ENCODE measurements at regions not wholly inside any gene's neighbourhood (a gene's known extent, or its start where the extent isn't known, plus 50 kb on each side); places are given as distances from the start of the nearest gene placed in this dataset.

DNA sequence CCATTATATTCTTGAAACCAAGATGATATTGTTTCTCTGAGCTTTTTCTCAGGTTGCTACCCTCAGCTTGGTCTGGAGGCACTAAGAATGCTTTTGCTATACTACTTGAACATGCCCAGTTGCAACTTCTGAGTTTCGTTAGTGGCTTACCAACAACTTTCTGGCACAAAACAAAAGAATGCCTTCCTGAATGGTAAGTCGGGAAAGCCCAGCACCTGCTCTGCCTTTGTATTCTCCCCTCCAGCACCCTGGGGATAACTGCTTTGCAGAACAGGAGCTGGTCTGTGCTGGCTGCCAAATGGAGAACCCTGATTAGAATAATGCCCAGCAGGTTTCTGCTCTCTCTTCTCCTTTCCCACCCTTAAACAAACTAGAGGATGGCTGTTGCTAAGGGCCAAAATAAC, 149.3 kb downstream of the TGFB2 start:
- Histone ChIP-seq H3K4me3 (ENCODE audit: low read depth, low read length) (0 out of 2 replicates have a peak overlapping the region, but pooled peaks have one; percentile 25), H3K9ac (ENCODE audit: low read depth, low read length) (peak overlapping the region; percentile 58), H3K27ac (ENCODE audit: low read depth, low read length) (peak overlapping the region; percentile 94), H3K36me3 (ENCODE audit: control insufficient read depth, insufficient read depth, low read length) (no peaks in the 10 kb centered on the region), H3K27me3 (ENCODE audit: control insufficient read depth, insufficient read depth, low read length) (no peaks in the 10 kb centered on the region), H3K9me3 (ENCODE audit: control insufficient read depth, insufficient read depth, low read length) (no peaks in the 10 kb centered on the region), H3K4me1 (ENCODE audit: control insufficient read depth, insufficient read depth, low read length) (peaks cover 37% of the 10 kb centered on the region)

DNA sequence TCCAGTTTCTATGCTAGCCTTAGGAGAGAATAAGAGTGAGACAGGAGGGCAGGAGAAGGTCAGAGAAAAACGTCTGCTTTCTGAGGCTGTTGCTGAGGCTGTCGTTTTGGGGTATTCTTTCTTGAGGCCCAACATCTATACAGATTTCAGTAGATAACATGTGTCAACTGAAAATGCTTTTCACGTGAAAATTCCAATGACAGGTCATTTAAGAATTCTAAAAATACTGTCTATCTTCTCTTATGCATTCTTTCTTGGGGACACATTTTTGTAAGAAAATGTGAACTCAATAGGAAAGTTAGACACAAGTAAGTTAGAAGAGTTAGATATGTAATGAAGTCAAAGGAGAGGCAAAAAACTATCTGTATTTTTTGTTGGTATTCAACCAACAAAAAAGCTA, 150.8 kb downstream of the TGFB2 start:
- H3K4me1 ChIP-seq (ENCODE audit: control insufficient read depth, insufficient read depth, low read length) = peaks cover 29% of the 10 kb centered on the region

DNA sequence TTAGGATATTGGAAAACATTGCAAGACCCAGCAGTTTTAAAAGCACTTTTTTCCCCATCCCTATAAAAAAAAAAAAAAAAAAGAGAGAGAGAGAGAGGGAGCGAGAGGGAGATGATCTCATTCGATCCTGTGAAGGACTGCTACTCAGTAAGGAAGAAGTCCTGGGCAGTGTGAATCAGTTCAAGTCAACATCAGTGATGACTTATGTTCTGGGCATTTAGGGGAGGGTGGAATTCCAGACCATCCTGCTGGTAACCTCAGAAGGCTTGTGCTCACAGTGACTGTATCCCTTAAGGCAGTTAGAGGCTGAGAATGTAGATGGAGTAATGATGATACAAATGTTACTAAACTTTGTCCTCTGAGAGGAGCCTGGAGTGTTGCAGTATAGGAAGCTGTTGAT, 151.4 kb downstream of the TGFB2 start:
- no peak overlapping the region for H3K27ac ChIP-seq (ENCODE audit: low read depth, low read length)
- H3K9me3 ChIP-seq (ENCODE audit: control insufficient read depth, insufficient read depth, low read length) = no peaks in the 10 kb centered on the region
- H3K4me1 ChIP-seq (ENCODE audit: control insufficient read depth, insufficient read depth, low read length) = peaks cover 29% of the 10 kb centered on the region
- H3K27me3 ChIP-seq (ENCODE audit: control insufficient read depth, insufficient read depth, low read length) = no peaks in the 10 kb centered on the region
- no peak overlapping the region for H3K9ac ChIP-seq (ENCODE audit: low read depth, low read length)
- H3K4me3 ChIP-seq (ENCODE audit: low read depth, low read length) = no peak overlapping the region
- no peaks in the 10 kb centered on the region for H3K36me3 ChIP-seq (ENCODE audit: control insufficient read depth, insufficient read depth, low read length)

More for the DNA sequence above, 150.8 kb downstream of the TGFB2 start:
- no peaks in the 10 kb centered on the region for H3K9me3 ChIP-seq (ENCODE audit: control insufficient read depth, insufficient read depth, low read length)
- no peaks in the 10 kb centered on the region for H3K36me3 ChIP-seq (ENCODE audit: control insufficient read depth, insufficient read depth, low read length)
- no peak overlapping the region for H3K4me3 ChIP-seq (ENCODE audit: low read depth, low read length)
- H3K27me3 ChIP-seq (ENCODE audit: control insufficient read depth, insufficient read depth, low read length) = no peaks in the 10 kb centered on the region
- H3K9ac ChIP-seq (ENCODE audit: low read depth, low read length) = no peak overlapping the region
- no peak overlapping the region for H3K27ac ChIP-seq (ENCODE audit: low read depth, low read length)

DNA sequence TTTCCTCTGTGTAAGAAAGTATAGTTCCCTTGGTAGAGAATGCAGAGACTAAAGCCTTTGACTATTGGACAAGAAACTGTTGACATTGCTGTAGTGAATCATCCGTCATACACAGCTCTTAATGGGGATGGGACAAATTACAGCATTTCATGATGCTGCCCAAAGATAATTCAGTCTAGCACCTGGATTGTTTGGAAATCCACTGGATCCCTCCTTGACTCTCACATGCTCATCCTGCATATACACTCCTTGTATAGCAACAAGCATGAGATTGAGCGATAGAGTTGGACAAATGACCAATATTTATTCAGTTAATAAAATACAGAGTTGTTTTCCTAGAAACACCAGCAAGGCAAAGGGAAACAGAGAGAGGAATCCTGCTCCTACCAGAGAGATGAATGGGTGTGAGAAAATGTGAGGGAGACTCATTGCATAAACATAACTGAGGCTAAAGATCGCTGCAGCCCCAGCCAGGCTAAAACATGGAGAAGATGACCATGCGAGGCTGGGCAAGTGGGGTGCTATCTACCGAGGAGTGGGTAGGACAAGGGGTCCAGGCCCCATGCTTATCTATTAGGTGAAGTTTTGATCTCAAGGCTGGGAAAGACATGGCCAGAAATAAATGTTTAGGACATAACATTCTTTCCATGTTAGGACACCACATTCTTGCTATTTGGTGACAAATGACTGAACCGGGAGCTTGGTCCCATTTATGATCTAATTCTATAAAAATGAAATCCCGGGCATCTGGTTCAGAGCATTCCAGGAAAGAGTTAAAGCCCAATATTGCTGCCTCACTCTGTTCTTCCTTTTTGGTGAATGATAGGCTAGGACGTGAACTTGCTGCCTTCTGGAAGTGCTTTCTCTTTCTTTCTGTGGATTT, 153.2 kb downstream of the TGFB2 start:
- Histone ChIP-seq H3K4me3 (ENCODE audit: low read depth, low read length) (no peak overlapping the region), H3K9ac (ENCODE audit: low read depth, low read length) (no peak overlapping the region), H3K27me3 (ENCODE audit: control insufficient read depth, insufficient read depth, low read length) (no peaks in the 10 kb centered on the region), H3K9me3 (ENCODE audit: control insufficient read depth, insufficient read depth, low read length) (no peaks in the 10 kb centered on the region), H3K27ac (ENCODE audit: low read depth, low read length) (no peak overlapping the region), H3K4me1 (ENCODE audit: control insufficient read depth, insufficient read depth, low read length) (peaks cover 29% of the 10 kb centered on the region), H3K36me3 (ENCODE audit: control insufficient read depth, insufficient read depth, low read length) (no peaks in the 10 kb centered on the region)

DNA sequence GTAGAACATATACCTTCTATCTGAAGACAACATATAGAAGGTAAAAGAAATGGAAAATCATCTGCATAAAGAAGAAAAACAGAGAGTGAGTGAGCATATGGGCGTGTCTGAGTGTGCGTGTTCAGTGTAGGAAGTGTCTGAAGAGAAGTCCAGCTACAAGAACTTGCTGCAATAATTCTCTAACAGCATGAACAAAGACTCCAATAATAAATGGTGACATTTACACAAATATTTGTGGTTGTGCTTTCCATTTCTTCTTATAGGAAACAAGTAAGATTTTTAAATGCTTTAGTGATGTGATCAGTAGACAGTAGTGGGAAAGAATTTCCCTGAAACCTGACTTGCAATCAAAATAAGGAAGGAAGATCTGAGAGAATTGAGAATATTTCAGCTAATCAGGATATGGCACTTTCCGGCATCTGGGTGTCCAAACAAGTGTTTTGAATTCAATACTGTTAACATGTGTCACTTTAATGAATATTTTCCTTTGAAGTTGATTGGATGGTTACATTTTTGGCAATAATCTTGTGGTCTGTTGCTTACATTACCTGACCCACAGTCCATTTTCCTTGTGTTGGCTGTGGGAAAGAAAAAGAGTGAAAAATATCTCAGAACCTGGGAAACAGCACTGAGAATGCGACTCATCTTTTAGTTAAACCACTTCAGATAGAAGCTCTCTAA, 154.0 kb downstream of the TGFB2 start:
- Histone ChIP-seq H3K27ac (ENCODE audit: low read depth, low read length) (no peak overlapping the region), H3K9me3 (ENCODE audit: control insufficient read depth, insufficient read depth, low read length) (no peaks in the 10 kb centered on the region), H3K27me3 (ENCODE audit: control insufficient read depth, insufficient read depth, low read length) (no peaks in the 10 kb centered on the region), H3K4me1 (ENCODE audit: control insufficient read depth, insufficient read depth, low read length) (peaks cover 20% of the 10 kb centered on the region), H3K9ac (ENCODE audit: low read depth, low read length) (no peak overlapping the region), H3K36me3 (ENCODE audit: control insufficient read depth, insufficient read depth, low read length) (no peaks in the 10 kb centered on the region), H3K4me3 (ENCODE audit: low read depth, low read length) (no peak overlapping the region)

DNA sequence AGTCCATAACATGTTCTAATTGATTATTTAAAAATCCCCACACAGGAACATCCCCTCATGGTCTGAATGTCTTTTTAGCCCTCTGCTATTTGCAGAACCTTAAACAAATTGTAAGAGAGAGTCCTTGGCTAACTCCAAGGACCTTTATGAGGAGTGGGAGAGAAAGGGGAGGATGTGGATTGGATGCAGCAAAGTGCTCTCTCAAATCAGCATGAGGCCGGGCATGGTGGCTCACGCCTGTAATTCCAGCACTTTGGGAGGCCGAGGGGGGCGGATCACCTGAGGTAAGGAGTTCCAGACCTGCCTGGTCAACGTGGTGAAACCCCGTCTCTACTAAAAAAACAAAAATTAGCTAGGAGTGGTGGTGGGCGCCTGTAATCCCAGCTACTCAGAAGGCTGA, 154.8 kb downstream of the TGFB2 start:
- Histone ChIP-seq H3K9me3 (ENCODE audit: control insufficient read depth, insufficient read depth, low read length) (no peaks in the 10 kb centered on the region), H3K4me1 (ENCODE audit: control insufficient read depth, insufficient read depth, low read length) (peaks cover 14% of the 10 kb centered on the region), H3K9ac (ENCODE audit: low read depth, low read length) (no peak overlapping the region), H3K27me3 (ENCODE audit: control insufficient read depth, insufficient read depth, low read length) (no peaks in the 10 kb centered on the region), H3K4me3 (ENCODE audit: low read depth, low read length) (no peak overlapping the region), H3K36me3 (ENCODE audit: control insufficient read depth, insufficient read depth, low read length) (no peaks in the 10 kb centered on the region), H3K27ac (ENCODE audit: low read depth, low read length) (peak overlapping the region; percentile 34)

DNA sequence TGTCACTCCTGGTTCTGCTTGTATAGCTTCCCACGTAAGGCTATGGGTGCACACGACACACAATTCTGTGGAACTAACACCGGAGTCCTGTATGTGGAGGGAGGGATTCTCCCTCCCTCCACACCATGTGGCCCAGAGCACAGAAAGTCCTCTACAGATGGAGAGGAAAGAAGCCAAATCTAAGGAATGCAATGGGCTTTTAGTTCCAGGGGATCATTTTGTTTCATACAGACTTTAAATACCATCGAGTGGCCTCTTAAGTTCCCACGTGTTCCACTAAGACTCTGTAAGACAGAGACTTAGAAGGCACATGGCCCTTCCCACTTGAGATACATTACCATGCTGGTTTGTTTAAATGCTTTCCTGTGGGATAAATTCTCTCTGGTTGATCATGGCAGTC, 156.0 kb downstream of the TGFB2 start:
- no peaks in the 10 kb centered on the region for H3K27me3 ChIP-seq (ENCODE audit: control insufficient read depth, insufficient read depth, low read length)
- H3K9ac ChIP-seq (ENCODE audit: low read depth, low read length) = no peak overlapping the region
- H3K27ac ChIP-seq (ENCODE audit: low read depth, low read length) = no peak overlapping the region
- no peaks in the 10 kb centered on the region for H3K36me3 ChIP-seq (ENCODE audit: control insufficient read depth, insufficient read depth, low read length)
- H3K4me3 ChIP-seq (ENCODE audit: low read depth, low read length) = no peak overlapping the region
- H3K9me3 ChIP-seq (ENCODE audit: control insufficient read depth, insufficient read depth, low read length) = no peaks in the 10 kb centered on the region
- peaks cover 3% of the 10 kb centered on the region; the same call in 1 of the 2 replicates for H3K4me1 ChIP-seq (ENCODE audit: control insufficient read depth, insufficient read depth, low read length)

DNA sequence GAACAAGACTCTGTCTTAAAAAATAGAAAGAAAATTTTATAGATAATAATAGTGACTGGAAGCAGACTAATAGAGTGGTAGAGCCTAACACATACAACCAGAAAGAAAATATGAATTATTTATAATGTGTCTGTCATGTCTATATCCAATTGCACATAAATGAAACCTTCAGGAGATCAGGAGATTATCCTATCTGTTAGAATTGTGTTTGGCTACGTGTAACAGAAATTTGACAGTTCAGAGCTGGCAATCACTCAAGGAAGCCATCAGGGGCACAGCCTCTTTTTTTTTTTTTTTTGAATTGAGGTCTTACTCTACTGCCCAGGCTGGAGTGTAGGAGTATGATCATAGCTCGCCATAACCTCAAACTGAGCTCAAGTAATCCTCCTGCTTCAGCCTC, 157.2 kb downstream of the TGFB2 start:
- Histone ChIP-seq H3K4me1 (ENCODE audit: control insufficient read depth, insufficient read depth, low read length) (no peaks in the 10 kb centered on the region), H3K4me3 (ENCODE audit: low read depth, low read length) (no peak overlapping the region), H3K36me3 (ENCODE audit: control insufficient read depth, insufficient read depth, low read length) (no peaks in the 10 kb centered on the region), H3K27me3 (ENCODE audit: control insufficient read depth, insufficient read depth, low read length) (no peaks in the 10 kb centered on the region), H3K27ac (ENCODE audit: low read depth, low read length) (no peak overlapping the region), H3K9me3 (ENCODE audit: control insufficient read depth, insufficient read depth, low read length) (peaks cover 9% of the 10 kb centered on the region), H3K9ac (ENCODE audit: low read depth, low read length) (no peak overlapping the region)

DNA sequence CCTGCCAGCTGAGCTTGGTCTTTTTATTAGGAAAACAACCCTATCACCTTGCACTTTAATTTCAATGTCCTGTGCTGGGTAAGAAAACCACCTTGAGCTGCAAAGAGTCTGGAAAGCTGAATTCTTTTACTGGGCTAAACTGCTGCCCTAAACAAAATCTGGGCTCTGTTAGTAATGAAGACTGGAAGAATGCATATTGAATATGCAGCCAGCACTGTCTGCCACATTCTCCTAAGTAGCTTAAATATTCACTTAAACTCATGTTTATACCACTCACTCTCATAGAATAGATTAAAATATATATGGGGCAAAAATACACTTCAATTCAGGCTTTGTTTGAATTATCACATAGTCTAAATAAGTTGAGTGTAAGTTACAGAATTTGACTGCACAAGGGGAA, 158.0 kb downstream of the TGFB2 start:
- Histone ChIP-seq H3K36me3 (ENCODE audit: control insufficient read depth, insufficient read depth, low read length) (no peaks in the 10 kb centered on the region), H3K9ac (ENCODE audit: low read depth, low read length) (no peak overlapping the region), H3K27me3 (ENCODE audit: control insufficient read depth, insufficient read depth, low read length) (no peaks in the 10 kb centered on the region), H3K9me3 (ENCODE audit: control insufficient read depth, insufficient read depth, low read length) (peaks cover 11% of the 10 kb centered on the region), H3K4me1 (ENCODE audit: control insufficient read depth, insufficient read depth, low read length) (no peaks in the 10 kb centered on the region), H3K4me3 (ENCODE audit: low read depth, low read length) (no peak overlapping the region), H3K27ac (ENCODE audit: low read depth, low read length) (no peak overlapping the region)

DNA sequence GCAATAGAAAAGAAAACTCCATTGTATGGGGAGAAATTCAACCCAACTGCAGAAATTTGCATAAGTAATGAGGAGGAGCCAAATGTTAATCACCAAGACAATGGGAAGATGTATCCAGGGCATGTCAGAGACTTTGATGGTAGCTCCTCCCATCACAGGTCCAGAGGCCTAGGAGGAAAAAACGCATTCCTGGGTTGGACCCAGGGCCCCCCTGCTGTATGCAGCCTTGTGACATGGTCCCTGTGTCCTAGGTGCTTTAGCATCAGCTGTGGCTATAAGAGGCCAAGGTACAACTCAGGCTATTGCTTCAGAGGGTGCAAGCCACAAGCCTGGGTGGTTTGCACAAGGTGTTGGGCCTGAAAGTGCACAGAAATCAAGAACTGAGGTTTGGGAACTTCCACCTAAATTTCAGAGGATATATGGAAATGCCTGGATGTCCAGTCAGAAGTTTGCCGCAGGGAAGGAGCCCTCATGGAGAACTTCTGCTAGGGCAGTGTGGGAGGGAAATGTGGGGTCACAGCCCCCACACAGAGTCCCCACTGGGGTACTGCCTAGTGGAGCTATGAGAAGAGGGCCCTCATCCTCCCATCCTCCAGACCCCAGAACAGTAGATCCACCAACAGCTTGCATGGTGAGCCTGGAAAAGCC, 162.3 kb downstream of the TGFB2 start:
- H3K4me3 ChIP-seq (ENCODE audit: low read depth, low read length) = no peak overlapping the region
- H3K9me3 ChIP-seq (ENCODE audit: control insufficient read depth, insufficient read depth, low read length) = peaks cover 22% of the 10 kb centered on the region
- H3K9ac ChIP-seq (ENCODE audit: low read depth, low read length) = no peak overlapping the region

More for the DNA sequence above, 162.3 kb downstream of the TGFB2 start:
- Histone ChIP-seq H3K36me3 (ENCODE audit: control insufficient read depth, insufficient read depth, low read length) (no peaks in the 10 kb centered on the region), H3K27ac (ENCODE audit: low read depth, low read length) (no peak overlapping the region), H3K27me3 (ENCODE audit: control insufficient read depth, insufficient read depth, low read length) (no peaks in the 10 kb centered on the region), H3K4me1 (ENCODE audit: control insufficient read depth, insufficient read depth, low read length) (no peaks in the 10 kb centered on the region)
